GM12878 (cell line): ENCODE measurements at regions not wholly inside any gene's neighbourhood (a gene's known extent, or its start where the extent isn't known, plus 50 kb on each side); places are given as distances from the start of the nearest gene placed in this dataset.

Experiments used
- TCF12 ChIP-seq: IDR thresholded peaks from 2 replicates; pipeline ENCODE4 v1.6.1; 2011; ENCODE audit warnings: low read depth, mild to moderate bottlenecking, low read length
- TF ChIP-seq, protein P1 (sequence below): IDR thresholded peaks from 2 replicates; pipeline ENCODE4 v1.6.1; 2012; ENCODE audit warnings: mild to moderate bottlenecking, low read depth, low read length
- TF ChIP-seq, protein P2 (sequence below): fragments of 450-650 bp; IDR thresholded peaks from 2 replicates; pipeline ENCODE4 v1.6.1; 2017; ENCODE audit warnings: mild to moderate bottlenecking

GRCh38 chr20:17857639-17858449 is 110.8 kb downstream of the SNX5 start (continued):
- TF ChIP-seq, protein P1, sequence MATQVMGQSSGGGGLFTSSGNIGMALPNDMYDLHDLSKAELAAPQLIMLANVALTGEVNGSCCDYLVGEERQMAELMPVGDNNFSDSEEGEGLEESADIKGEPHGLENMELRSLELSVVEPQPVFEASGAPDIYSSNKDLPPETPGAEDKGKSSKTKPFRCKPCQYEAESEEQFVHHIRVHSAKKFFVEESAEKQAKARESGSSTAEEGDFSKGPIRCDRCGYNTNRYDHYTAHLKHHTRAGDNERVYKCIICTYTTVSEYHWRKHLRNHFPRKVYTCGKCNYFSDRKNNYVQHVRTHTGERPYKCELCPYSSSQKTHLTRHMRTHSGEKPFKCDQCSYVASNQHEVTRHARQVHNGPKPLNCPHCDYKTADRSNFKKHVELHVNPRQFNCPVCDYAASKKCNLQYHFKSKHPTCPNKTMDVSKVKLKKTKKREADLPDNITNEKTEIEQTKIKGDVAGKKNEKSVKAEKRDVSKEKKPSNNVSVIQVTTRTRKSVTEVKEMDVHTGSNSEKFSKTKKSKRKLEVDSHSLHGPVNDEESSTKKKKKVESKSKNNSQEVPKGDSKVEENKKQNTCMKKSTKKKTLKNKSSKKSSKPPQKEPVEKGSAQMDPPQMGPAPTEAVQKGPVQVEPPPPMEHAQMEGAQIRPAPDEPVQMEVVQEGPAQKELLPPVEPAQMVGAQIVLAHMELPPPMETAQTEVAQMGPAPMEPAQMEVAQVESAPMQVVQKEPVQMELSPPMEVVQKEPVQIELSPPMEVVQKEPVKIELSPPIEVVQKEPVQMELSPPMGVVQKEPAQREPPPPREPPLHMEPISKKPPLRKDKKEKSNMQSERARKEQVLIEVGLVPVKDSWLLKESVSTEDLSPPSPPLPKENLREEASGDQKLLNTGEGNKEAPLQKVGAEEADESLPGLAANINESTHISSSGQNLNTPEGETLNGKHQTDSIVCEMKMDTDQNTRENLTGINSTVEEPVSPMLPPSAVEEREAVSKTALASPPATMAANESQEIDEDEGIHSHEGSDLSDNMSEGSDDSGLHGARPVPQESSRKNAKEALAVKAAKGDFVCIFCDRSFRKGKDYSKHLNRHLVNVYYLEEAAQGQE: no peak
- TF ChIP-seq TCF12: no peak
- TF ChIP-seq, protein P2, sequence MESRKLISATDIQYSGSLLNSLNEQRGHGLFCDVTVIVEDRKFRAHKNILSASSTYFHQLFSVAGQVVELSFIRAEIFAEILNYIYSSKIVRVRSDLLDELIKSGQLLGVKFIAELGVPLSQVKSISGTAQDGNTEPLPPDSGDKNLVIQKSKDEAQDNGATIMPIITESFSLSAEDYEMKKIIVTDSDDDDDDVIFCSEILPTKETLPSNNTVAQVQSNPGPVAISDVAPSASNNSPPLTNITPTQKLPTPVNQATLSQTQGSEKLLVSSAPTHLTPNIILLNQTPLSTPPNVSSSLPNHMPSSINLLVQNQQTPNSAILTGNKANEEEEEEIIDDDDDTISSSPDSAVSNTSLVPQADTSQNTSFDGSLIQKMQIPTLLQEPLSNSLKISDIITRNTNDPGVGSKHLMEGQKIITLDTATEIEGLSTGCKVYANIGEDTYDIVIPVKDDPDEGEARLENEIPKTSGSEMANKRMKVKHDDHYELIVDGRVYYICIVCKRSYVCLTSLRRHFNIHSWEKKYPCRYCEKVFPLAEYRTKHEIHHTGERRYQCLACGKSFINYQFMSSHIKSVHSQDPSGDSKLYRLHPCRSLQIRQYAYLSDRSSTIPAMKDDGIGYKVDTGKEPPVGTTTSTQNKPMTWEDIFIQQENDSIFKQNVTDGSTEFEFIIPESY: no peak
